IPS-18c (cell line): ENCODE measurements at regions not wholly inside any gene's neighbourhood (a gene's known extent, or its start where the extent isn't known, plus 50 kb on each side); places are given as distances from the start of the nearest gene placed in this dataset.

ENCODE experiments used
- H3K4me3 ChIP-seq: 2 replicates; pipeline ENCODE4 v1.7.0; 2013; ENCODE audit warnings: low read depth, mild to moderate bottlenecking, low read length, moderate library complexity; ENCODE audit not compliant: insufficient read depth
- H3K9me3 ChIP-seq: one replicate; pipeline ENCODE4 v1.6.1; 2013; ENCODE audit warnings: mild to moderate bottlenecking, low read length, moderate library complexity; ENCODE audit not compliant: control insufficient read depth, insufficient read depth

DNA sequence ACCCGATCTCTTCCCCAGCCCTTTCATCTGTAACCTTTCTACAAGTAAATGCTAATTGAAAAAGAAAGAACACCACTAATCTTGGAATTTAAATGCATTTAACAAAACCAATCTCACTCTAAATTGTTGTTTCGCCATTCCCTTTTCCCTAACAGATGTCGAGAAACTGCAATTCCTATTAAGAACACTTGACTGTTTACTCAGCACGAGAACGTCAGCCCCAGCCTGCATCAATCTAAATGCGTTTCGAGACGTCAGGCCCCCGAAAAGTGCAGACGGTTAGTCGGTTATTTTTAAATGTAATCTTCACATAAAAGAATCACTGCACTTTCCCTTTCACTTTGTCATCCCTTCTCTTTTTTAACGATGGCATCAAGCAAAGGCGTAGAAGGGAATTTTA, 837.6 kb downstream of the VRK1 start:
- no peak overlapping the region for H3K4me3 ChIP-seq
- no peaks in the 10 kb centered on the region for H3K9me3 ChIP-seq

DNA sequence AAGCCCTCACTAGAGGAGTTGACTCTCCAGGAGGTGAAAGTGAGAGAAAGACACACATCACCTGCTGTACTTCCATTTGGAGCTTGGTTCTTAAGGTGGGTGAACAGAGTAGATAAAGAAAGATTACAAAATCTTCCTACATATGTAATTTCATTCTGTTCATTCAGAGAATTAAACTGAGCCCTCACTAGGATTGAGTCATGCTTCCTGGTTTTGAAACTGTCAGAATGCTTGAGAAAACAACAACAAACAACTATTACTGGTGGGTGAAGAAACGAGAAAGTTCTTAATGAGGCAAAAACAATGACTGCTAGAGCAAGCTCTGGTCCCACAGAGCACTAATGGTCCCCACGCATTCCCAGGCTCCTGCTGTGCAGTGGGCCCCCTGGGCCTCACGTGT, 841.7 kb downstream of the VRK1 start:
- no peak overlapping the region for H3K4me3 ChIP-seq
- H3K9me3 ChIP-seq, result no peaks in the 10 kb centered on the region

- H3K9me3 ChIP-seq, result no peaks in the 10 kb centered on the region
- H3K4me3 ChIP-seq, result no peak overlapping the region
Observed at GRCh38 chr14:97640031-97640430, 842.8 kb downstream of the VRK1 start.

- no peaks in the 10 kb centered on the region for H3K9me3 ChIP-seq
- H3K4me3 ChIP-seq, result no peak overlapping the region
Observed at GRCh38 chr14:97641827-97642226, 844.6 kb downstream of the VRK1 start.

- Histone ChIP-seq H3K4me3 (no peak overlapping the region), H3K9me3 (no peaks in the 10 kb centered on the region)
Observed at GRCh38 chr14:97642631-97643030, 845.4 kb downstream of the VRK1 start.

- no peaks in the 10 kb centered on the region for H3K9me3 ChIP-seq
- H3K4me3 ChIP-seq, result no peak overlapping the region
Observed at GRCh38 chr14:97644365-97644764, 847.2 kb downstream of the VRK1 start.

DNA sequence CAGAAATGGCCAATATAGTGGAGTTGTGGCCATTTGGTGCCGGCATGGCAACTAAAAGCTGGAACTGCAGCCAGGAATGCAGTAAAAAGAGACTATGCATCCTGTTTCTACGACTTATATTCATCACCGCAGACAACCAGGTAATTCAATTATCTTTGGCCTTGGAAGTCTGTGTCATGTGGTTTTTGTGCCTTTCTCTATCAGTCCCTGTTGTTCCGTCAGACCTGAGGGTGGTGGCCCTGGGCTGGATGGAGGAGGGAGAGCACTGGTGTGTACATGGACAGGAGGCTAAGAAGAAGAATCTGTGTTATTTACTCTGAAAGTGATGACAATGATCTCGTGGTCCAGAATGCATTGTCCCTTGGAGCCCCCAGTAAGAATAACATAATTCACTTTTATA, 852.6 kb downstream of the VRK1 start:
- no peak overlapping the region for H3K4me3 ChIP-seq
- no peaks in the 10 kb centered on the region for H3K9me3 ChIP-seq

- H3K4me3 ChIP-seq, result no peak overlapping the region
- no peaks in the 10 kb centered on the region for H3K9me3 ChIP-seq
Observed at GRCh38 chr14:97655169-97655948, 858.2 kb downstream of the VRK1 start.

DNA sequence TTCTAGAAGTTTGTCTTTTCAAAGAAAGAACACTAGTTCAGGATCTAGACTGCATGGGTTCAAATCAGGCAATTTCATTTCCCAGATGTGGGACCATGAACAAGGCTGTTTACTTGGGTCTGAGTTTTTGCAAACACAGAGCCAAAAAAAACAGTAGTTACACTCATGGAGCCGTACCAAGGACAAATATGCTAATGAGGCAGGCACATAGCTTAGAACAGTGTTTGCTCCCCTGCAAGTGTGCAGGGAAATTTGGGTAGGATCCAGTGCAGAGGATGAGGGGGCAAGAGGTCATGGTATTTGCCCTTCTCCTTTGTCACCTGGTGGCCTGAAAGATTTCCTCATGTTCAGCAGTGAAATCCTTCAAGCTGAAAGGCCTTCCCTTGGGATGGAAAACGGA, 860.4 kb downstream of the VRK1 start:
- Histone ChIP-seq H3K4me3 (no peak overlapping the region), H3K9me3 (no peaks in the 10 kb centered on the region)

- Histone ChIP-seq H3K4me3 (no peak overlapping the region), H3K9me3 (no peaks in the 10 kb centered on the region)
Observed at GRCh38 chr14:97687944-97688630, 890.9 kb downstream of the VRK1 start.

GRCh38 chr14:97688631-97689336, 891.6 kb downstream of the VRK1 start:
- Histone ChIP-seq H3K9me3 (no peaks in the 10 kb centered on the region), H3K4me3 (no peak overlapping the region)

DNA sequence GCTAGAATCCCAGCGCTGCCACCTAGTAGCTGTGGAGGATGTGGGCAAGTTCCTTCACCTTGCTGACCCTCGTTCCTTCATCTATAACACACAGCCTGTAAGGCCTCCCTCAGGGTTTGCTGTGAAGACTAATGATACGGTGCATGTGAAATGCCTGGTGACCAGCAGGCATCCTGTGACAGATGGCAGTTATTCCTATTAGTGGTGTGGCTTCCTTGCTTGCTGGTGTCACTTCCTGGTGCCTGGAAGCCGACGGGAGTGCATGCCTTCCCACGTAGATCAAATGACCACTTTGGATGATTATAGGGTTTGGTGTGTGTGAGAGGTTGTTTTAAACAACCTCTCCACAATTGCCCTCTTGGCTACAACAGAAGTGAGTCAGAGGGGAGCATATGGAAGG, 894.9 kb downstream of the VRK1 start:
- Histone ChIP-seq H3K4me3 (no peak overlapping the region), H3K9me3 (no peaks in the 10 kb centered on the region)

- H3K9me3 ChIP-seq, result no peaks in the 10 kb centered on the region
- H3K4me3 ChIP-seq, result no peak overlapping the region
Observed at GRCh38 chr14:97695456-97695981, 898.3 kb downstream of the VRK1 start.

GRCh38 chr14:97697772-97698171, 900.6 kb downstream of the VRK1 start:
- Histone ChIP-seq H3K9me3 (no peaks in the 10 kb centered on the region), H3K4me3 (no peak overlapping the region)

- Histone ChIP-seq H3K4me3 (no peak overlapping the region), H3K9me3 (no peaks in the 10 kb centered on the region)
Observed at GRCh38 chr14:97699026-97699425, 901.8 kb downstream of the VRK1 start.

- Histone ChIP-seq H3K4me3 (no peak overlapping the region), H3K9me3 (no peaks in the 10 kb centered on the region)
Observed at GRCh38 chr14:97703006-97703760, 906.0 kb downstream of the VRK1 start.

DNA sequence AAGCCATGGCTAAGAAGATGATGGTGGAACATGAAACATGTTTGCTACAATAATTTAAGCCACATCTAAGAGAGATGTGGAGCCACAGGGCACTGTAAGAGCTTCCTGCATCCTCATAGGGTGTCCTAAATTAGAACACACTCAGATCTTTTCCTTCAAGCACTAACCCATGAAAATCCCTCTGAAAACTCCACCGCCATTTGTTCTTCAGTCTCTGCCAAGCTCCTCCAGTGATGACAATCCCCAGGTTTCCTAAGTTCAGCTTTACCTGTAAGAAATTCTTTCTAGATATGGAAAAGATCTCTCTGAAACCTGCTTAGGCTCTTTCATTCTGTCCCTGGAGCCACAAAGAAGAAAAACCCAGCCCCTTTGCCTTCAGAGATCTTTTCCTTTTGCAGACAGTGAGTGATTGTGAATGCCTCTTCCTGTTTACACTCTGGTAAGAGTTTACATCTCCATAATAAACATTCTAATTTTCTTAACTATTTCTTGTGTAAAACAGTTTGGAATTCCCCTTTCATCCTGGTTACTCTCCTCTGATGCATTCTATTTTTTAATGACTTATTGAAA, 907.2 kb downstream of the VRK1 start:
- Histone ChIP-seq H3K4me3 (no peak overlapping the region), H3K9me3 (no peaks in the 10 kb centered on the region)
